GM19099 (cell line): ENCODE measurements at regions not wholly inside any gene's neighbourhood (a gene's known extent, or its start where the extent isn't known, plus 50 kb on each side); places are given as distances from the start of the nearest gene placed in this dataset.

Experiments
- POLR2A ChIP-seq: IDR thresholded peaks from 3 replicates; pipeline ENCODE4 v1.6.1; 2011; ENCODE audit warnings: low read depth; ENCODE audit not compliant: insufficient read length; ENCODE audit errors: extremely low read depth

DNA sequence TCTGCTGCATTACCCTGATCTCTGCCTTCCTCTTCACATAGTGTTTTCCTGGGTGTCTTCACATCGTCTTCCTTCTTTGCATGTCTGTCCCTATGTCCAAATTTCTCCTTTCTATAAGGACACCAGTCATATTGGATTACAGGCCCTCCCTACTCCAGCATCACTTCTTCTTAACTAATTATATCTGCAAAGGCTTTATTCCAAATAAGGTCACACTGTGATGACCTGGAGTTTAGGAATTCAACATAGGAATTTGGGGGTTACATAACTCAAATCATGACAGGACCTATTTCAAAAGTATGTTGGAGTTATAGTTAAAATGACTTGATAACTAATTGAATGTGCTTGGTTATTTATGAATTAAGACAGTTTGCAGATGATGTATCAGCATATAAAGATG is 490.5 kb upstream of the ERCC4 start:
- TF ChIP-seq POLR2A = no peak

DNA sequence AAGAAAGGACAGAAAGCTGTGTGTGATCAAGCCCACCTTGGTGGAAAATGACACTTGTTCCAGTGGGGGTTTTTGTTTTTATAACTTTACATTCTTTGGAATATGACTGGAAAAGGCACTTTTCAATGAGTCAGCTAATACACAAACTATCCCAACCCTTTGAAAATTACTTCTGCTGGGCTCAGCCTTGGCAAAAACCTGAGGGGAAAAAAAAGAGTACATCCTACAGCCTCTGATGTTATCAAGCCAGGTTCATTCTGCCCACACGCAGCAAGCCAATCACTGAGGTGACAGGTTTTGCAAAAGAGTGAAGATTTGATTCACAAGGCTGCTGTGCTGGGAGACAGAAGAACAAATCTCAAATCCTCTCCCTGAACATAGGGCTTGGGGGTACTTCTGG is 484.5 kb upstream of the ERCC4 start:
- no peak for TF ChIP-seq POLR2A

DNA sequence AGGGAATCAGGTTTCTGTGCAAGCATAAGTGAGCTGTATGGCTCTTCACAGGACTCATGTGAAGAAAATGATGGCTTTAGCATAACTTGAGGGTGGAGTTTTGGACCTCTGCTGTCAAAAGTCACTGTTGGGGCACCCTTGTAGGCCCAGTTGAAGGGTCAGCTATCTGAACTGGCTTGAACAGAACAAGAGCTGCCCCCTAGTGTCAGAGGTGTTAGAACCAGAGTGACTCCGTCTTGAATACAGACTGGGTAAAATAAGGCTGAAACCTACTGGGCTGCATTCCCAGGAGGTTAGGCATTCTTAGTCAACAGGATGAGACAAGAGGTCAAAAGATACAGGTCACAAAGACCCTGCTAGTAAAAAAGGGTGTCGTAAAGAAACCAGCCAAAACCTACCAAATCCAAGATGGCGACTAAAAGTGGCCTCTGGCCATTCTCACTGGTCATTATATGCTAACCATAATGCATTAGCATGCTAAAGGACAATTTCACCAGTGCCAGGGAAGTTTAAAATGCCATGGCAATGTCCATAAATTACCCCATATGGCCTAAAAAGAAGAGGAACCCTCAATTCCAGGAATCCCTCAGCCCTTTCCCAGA is 484.0 kb upstream of the ERCC4 start:
- no peak for TF ChIP-seq POLR2A

DNA sequence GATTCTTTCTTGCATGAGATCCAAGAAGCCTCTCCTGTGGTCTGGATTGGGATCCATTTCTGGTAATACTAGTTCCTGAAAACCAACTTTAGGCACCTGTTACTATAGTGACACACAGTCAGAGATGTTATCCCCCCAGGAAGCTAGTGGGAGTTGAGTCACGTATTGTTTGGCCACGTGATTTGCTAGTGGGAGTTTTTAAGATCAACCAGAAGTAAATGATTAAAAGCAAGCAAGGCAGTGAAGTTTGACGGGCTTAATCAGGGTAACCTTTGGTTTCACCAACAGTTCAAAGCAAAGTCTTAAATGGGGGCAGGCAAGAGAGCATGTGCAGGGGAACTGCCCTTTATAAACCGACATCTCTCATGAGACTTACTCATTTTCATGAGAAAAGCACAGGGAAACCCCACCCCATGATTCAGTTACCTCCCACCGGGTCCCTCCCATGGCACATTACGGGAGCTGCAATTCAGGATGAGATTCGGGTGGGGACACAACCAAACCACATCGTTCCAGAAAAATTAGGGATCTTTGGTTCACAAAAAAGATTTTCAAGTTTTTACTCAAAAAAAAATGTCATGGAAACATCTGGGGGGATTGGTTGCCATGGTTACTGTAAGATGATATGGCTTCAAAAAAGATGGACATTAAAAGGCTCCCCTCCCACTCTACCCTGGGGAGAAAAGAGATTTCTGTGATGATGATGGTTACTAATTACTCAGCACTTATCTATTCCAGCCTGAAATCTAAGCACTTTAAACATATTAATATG is 483.1 kb upstream of the ERCC4 start:
- no peak for TF ChIP-seq POLR2A

DNA sequence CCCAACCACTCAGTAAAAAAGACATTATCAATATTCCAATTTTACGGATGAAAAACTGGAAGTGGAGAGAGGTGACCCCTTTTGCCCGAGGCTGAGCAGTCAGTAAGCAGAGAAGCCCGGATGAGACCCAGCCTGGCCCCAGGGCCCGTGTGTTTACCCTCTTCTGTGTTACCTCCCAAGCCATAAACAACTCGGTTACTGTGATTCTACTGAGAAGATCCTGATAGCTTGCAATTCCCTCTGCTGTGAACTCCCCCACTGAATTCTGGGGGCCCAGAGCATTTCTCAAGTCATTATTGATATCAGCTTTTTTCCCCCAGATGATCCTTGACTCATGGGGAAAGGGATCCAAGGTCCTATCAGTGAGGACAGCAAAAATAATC is 482.6 kb upstream of the ERCC4 start:
- TF ChIP-seq POLR2A = no peak

DNA sequence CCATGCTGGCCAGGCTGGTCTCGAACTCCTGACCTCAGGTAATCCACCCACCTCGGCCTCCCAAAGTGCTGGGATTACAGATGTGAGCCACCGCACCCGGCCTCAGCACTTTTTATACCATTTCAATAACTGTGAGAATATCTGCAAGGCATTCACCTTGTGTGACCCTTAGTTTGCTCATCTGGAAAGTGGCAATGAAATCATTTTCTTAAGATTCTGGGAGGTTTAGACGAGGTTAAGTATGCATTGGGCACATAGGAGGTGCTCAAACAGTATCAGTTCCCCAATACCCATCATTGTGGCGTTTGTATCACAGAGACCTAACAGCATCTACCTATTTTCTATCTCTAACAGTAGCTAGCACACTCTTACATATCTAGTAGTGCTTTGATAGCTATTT is 481.9 kb upstream of the ERCC4 start:
- no peak for TF ChIP-seq POLR2A

DNA sequence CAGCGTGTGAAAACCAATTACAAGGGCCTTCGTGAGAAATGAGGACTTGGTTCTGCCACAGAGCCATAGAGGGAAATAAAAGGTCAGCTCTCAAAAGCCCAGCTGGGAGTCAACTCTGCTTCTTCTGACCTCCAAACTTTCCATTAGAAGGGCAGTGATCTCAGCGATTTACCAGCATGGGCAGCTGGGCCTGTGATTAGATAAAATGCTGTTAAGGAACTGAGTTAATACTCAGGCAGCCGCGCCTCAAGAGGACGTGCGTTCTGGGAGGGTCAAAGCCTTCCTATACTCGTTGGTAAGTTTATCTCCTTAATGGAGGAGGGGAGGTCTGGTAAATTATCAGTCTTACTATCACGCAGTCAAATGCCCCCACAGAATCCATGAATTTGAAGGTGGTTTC is 480.2 kb upstream of the ERCC4 start:
- no peak for TF ChIP-seq POLR2A

DNA sequence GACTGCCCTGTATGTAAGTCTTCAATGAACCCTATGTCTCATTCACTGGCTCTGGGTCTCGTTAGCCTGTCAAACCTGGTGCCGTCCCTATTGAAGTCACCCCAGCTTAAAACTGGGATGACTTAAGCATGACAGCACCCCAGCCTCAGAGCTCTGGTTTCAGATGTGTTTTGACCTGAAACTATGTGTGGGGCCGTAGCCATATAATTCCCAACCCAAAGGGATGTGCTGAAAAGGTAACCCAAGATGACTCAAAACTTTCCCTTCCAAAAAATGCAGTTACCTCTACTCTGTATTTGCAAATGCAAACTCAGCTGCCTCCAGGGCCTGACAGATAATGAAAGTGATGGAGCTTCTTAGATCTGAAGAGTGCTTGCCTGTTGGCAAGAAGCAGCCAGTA is 478.3 kb upstream of the ERCC4 start:
- no peak for TF ChIP-seq POLR2A

DNA sequence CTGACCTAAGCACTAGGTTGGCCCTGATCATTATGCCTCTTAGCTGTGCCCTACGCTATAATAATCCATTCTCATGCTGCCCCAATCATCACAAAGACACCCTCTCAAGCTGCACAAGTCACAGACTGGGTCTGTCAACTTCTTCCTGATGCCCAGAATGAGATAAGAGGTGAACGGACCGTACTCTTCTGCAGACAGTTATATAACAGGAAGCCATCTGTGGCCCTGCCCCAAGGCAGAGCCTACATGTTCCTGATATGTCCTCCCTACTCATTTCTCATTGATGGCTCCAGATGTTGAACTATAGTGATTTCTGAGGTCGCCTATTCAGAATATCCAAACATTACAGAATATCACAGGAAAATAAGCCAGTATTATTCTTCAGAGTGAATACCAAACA is 471.6 kb upstream of the ERCC4 start:
- TF ChIP-seq POLR2A = no peak

DNA sequence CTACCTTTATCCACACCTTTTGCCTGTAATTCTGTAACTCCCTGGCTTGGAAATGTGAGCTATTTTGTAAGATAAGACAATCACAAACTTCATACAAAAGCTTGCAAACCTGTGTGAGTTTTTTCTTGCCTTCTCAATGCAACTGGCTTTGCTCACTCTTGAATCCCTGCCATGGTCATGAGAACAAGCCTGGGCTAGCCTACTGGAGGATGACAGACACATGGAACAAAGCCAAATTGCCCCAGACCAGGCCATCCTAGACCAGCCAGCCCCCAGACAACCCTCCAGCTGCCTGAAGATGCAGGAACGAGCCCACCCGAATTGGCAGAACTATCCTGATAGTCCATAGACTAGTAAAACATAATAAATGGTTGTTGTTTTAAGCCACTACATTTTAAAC is 466.6 kb upstream of the ERCC4 start:
- no peak for TF ChIP-seq POLR2A

DNA sequence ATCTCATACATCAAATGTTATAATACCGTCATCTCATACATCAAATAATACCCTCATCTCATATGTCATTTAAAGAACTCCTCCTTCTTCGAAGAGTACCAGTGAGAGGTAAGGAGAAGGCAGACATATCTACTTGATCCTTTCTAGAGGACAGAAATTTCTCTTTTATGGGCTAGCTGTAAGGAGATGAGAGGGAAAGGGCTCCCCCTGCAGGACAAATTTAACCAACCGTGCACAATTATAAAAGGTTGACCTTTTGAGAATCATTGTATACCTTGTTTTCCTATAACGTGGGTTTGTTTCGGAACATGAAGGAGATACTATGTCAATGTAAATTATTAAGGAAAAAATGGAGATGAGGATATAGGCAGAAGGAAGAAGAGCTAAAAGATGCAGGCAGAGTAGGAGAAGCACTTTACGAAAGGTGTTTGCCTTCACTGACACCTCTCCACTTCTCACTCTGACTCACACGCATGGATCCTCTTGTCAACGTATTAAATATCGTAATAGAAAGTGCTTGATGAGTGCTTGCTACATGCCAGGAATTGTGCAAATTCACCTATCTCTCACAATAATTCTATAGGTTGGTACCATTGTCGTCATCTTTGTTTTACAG is 465.9 kb upstream of the ERCC4 start:
- no peak for TF ChIP-seq POLR2A

DNA sequence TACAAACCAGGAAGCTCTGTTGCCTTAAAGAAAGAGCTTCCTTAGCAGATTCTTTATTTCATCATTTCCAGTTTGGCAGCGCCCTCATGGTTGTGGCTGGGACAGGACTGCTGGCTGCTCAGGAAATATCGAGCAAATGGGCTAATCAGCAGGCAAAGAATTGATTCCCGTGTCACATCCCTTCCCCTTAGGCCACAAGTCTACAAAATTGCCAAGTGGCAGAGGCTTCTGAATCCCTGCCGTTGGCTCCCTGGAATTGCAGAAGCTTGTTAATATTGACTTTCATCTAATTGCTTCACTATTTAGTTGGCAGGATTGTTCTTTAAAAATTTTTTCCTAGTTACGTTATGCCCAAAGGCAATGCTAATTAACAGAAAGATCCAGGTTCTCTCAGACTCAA is 456.3 kb upstream of the ERCC4 start:
- TF ChIP-seq POLR2A = no peak

DNA sequence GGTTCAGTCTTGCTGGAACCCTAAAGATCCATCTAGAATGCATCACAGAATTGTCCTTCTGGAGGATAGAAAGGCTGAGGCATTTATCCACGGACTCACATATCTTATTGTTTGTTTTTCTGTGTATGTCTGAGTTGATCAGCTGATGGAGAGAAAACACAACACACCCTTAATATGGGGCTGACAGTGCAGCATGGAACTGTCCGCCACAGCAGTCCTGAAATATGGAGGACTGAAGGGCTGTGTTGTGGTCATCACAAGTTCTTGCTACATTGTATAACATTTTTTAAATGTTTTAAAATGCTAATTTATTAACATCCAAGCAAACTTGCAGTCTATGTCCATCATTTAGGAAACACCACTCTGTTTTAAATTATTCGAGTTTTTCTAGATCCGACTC is 448.9 kb upstream of the ERCC4 start:
- TF ChIP-seq POLR2A = no peak

DNA sequence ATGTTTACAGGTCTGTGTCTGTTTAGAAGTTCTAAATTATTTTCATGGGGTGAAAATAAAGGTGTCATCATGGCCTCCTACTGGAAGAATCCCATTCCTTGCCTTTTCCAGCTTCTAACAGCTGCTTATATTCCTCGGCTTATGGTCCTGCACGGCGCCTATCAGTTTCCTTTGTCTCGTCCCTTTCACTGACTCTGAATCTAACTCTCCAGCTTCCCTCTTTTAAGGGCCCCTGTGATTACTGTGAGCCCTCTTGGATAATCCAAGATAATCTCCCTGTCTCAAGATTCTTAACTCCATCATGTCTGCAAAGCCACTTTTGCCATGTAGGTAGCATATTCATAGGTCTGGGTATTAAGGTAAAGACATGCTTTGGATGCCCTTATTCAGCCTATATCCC is 441.0 kb upstream of the ERCC4 start:
- TF ChIP-seq POLR2A = no peak

DNA sequence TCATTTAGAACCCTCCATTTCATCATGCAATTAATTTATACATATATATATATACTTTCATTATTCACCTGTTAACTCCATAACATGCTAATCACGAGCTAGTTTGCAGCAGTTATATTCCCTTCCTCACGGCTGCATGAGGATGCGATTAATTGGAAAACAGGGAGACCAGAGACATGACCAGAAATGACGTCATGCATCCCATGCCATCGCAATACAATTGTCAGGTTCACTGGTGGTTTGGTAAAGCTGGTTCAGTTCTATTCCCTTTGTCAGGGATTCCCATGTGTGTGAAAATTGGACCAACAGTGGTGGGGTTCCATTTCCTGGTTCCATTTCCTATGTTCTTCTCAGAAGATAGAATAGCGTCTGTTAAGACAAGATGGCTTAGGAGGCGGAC is 440.4 kb upstream of the ERCC4 start:
- TF ChIP-seq POLR2A = no peak

DNA sequence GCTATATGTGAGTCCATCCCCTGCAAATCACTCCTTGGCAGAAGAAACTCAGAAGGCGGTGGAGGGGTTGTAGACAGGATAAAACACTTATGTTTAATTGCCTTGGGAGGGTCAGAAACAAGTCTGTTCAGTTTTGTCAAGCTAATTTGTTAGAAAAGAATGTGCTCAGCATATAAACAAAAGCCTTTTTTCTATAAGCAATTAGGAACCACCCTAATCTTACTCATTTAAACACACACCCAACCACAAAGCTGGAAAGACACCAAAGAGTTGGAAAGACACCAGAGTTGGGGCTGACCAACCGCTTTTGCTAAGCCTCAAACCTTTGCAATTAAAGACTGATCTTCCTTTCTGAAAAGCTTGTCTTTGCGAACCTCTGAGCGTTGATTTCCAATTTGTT is 439.2 kb upstream of the ERCC4 start:
- TF ChIP-seq POLR2A = no peak
